ENCODE measurements at regions not wholly inside any gene's neighbourhood (a gene's known extent, or its start where the extent isn't known, plus 50 kb on each side); places are given as distances from the start of the nearest gene placed in this dataset.

DNA sequence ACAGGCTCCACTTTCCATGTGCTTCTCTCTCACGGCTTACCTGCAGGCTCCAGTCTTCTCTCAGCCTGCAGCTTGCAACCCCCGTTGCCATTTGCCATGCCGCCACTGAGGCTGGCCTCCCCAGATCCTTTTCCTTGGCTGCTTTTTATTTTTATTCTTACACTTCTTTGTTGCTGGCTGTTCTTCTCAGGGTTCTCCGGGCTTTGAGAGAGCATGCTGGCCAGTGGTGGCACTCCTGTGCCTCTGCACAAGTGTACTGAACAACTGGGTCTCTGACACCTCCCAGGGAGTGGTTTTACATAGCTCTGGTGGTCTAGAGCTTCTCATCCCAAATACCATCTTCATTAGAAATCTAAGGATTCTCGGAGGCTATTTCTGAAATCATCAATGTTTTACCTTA lies 241.7 kb upstream of the MTNR1B start:
- in situ Hi-C loops (cut with HindIII; ENCODE audit: extremely low pct_ligation_motif_present, low pct_unique_long_range_greater_than_20kb) = no loop called here
- Histone ChIP-seq H3K79me2 (ENCODE audit: insufficient read depth, low read length) (no peaks in the 10 kb centered on the region), H2AFZ (ENCODE audit: low read length) (no peak overlapping the region), H3K4me1 (ENCODE audit: insufficient read depth, low read length) (no peaks in the 10 kb centered on the region), H3K27me3 (ENCODE audit: control insufficient read depth in 1 of 2, insufficient read depth in 2 of 2, low read length in 2 of 2) (peaks cover 0 to 3% of the 10 kb centered on the region in 2 experiments; a peak in 1 of 5 replicates), H3K9me3 (ENCODE audit: low read length) (no peaks in the 10 kb centered on the region), H3K9ac (ENCODE audit: insufficient read depth, low read depth, low read length) (no peak overlapping the region), H4K20me1 (ENCODE audit: insufficient read depth, low read length) (no peaks in the 10 kb centered on the region), H3K36me3 (replicated peaks in 1 of 2; ENCODE audit: control insufficient read depth in 1 of 2, insufficient read depth in 2 of 2, low read length in 2 of 2) (no peaks in the 10 kb centered on the region), H3K27ac (ENCODE audit: extremely low read length, insufficient read depth, low read length) (no peak overlapping the region), H3K4me3 (replicated peaks in 1 of 3; ENCODE audit: insufficient read depth in 1 of 3, low read depth in 2 of 3, low read length in 3 of 3) (no peak overlapping the region), H3K4me2 (ENCODE audit: low read depth, low read length) (no peak overlapping the region)
- POLR2A ChIA-PET = no interaction called here
- no TSS peak for BruUV-seq (replicated peaks)
- TF ChIP-seq PRPF4 (IDR thresholded peaks at IDR 0.05; ENCODE audit: low read depth, low read length, poor library complexity, severe bottlenecking) (no peak), ZNF720 (CRISPR knock-in tag; IDR thresholded peaks at IDR 0.05) (no peak), ZNF264 (CRISPR knock-in tag; IDR thresholded peaks at IDR 0.05) (no peak), MAZ (IDR thresholded peaks at IDR 0.05; ENCODE audit: borderline replicate concordance, low read depth, low read length) (no peak), MAZ (CRISPR knock-in tag; IDR thresholded peaks at IDR 0.05; ENCODE audit: low read depth) (no peak), YEATS2 (CRISPR knock-in tag; IDR thresholded peaks at IDR 0.05; ENCODE audit: borderline replicate concordance) (no peak), TCF7L2 (IDR thresholded peaks at IDR 0.05; ENCODE audit: low read depth, low read length) (no peak), PAWR (CRISPR knock-in tag; IDR thresholded peaks at IDR 0.05; ENCODE audit: borderline replicate concordance) (no peak), ZFP37 (CRISPR knock-in tag; IDR thresholded peaks at IDR 0.05; ENCODE audit: borderline replicate concordance) (no peak), RFX1 (IDR thresholded peaks at IDR 0.05) (no peak), EHMT2 (IDR thresholded peaks at IDR 0.05; ENCODE audit: borderline replicate concordance, low read depth, low read length) (no peak), HNRNPK (IDR thresholded peaks at IDR 0.05; ENCODE audit: low read depth, low read length, poor library complexity, severe bottlenecking) (no peak), ZNF589 (CRISPR knock-in tag; conservative IDR thresholded peaks at IDR 0.05) (no peak), NR2F6 (IDR thresholded peaks at IDR 0.05) (no peak), NR2F6 (CRISPR knock-in tag; IDR thresholded peaks at IDR 0.05) (no peak), MED8 (CRISPR knock-in tag; IDR thresholded peaks at IDR 0.05; ENCODE audit: insufficient replicate concordance) (no peak)
- TF ChIP-seq, protein P1, sequence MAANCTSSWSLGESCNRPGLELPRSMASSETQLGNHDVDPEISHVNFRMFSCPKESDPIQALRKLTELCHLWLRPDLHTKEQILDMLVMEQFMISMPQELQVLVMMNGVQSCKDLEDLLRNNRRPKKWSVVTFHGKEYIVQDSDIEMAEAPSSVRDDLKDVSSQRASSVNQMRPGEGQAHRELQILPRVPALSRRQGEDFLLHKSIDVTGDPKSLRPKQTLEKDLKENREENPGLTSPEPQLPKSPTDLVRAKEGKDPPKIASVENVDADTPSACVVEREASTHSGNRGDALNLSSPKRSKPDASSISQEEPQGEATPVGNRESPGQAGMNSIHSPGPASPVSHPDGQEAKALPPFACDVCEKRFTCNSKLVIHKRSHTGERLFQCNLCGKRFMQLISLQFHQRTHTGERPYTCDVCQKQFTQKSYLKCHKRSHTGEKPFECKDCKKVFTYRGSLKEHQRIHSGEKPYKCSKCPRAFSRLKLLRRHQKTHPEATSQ (CRISPR knock-in tag; IDR thresholded peaks at IDR 0.05; ENCODE audit: borderline replicate concordance) = no peak
- TF ChIP-seq, protein P2, sequence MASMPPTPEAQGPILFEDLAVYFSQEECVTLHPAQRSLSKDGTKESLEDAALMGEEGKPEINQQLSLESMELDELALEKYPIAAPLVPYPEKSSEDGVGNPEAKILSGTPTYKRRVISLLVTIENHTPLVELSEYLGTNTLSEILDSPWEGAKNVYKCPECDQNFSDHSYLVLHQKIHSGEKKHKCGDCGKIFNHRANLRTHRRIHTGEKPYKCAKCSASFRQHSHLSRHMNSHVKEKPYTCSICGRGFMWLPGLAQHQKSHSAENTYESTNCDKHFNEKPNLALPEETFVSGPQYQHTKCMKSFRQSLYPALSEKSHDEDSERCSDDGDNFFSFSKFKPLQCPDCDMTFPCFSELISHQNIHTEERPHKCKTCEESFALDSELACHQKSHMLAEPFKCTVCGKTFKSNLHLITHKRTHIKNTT (CRISPR knock-in tag; IDR thresholded peaks at IDR 0.05) = no peak
- TF ChIP-seq, protein P3, sequence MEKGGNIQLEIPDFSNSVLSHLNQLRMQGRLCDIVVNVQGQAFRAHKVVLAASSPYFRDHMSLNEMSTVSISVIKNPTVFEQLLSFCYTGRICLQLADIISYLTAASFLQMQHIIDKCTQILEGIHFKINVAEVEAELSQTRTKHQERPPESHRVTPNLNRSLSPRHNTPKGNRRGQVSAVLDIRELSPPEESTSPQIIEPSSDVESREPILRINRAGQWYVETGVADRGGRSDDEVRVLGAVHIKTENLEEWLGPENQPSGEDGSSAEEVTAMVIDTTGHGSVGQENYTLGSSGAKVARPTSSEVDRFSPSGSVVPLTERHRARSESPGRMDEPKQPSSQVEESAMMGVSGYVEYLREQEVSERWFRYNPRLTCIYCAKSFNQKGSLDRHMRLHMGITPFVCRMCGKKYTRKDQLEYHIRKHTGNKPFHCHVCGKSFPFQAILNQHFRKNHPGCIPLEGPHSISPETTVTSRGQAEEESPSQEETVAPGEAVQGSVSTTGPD (CRISPR knock-in tag; IDR thresholded peaks at IDR 0.05) = no peak
- TF ChIP-seq, protein P4, sequence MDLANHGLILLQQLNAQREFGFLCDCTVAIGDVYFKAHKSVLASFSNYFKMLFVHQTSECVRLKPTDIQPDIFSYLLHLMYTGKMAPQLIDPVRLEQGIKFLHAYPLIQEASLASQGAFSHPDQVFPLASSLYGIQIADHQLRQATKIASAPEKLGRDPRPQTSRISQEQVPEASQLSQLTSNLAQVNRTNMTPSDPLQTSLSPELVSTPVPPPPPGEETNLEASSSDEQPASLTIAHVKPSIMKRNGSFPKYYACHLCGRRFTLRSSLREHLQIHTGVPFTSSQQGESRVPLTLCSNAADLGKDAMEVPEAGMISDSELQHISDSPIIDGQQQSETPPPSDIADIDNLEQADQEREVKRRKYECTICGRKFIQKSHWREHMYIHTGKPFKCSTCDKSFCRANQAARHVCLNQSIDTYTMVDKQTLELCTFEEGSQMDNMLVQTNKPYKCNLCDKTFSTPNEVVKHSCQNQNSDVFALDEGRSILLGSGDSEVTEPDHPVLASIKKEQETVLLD (CRISPR knock-in tag; IDR thresholded peaks at IDR 0.05; ENCODE audit: low read depth) = no peak
- CTCF ChIA-PET (ENCODE audit: low intra/inter-chr PET ratio, low total read pairs) = no interaction called here
- no peak for FAIRE-seq
- WGBS (ENCODE audit: low lambda C conversion rate) = under 1% methylated on average over 5 of the region's 5 CpGs
- ATAC-seq = no peak
- intact Hi-C loops (cut with micrococcal nuclease; ENCODE audit: unreplicated experiment) = no loop called here
- DNase-seq (ENCODE audit: low spot score) = no peak
